OCI-LY7 (cell line): ENCODE measurements at regions not wholly inside any gene's neighbourhood (a gene's known extent, or its start where the extent isn't known, plus 50 kb on each side); places are given as distances from the start of the nearest gene placed in this dataset.

ENCODE experiments used
- BruUV-seq: library from RNA; stranded (reverse); fragments of 400-500 nt; replicated peaks from 2 replicates; lab custom pipeline; 2021; lab: Mats Ljungman, UMichigan
- CTCF ChIA-PET: fragments of 300-600 bp; sonication (Branson Sonifier 250); formaldehyde crosslinking; loops from one replicate; lab custom pipeline; 2022; ENCODE audit warnings: antibody characterized with exemption; ENCODE audit not compliant: unreplicated experiment; lab: Charles Lee
- POLR2A ChIA-PET: fragments of 300-600 bp; sonication (Branson Sonifier 250); formaldehyde crosslinking; loops from one replicate; lab custom pipeline; 2022; ENCODE audit warnings: antibody characterized with exemption; lab: Charles Lee
- DNase-seq: peaks from one replicate; pipeline ENCODE4 v3.0.0-alpha.2; 2015; ENCODE audit warnings: low spot score
- H2AFZ ChIP-seq: fragments of 200-600 bp; sonication (generic), shearing (Covaris generic); 2 replicates; pipeline ENCODE4 v1.6.1; 2014; ENCODE audit warnings: mild to moderate bottlenecking, antibody characterized with exemption, low read length, moderate library complexity
- H3K27ac ChIP-seq: fragments of 200-600 bp; sonication (generic); 2 replicates; pipeline ENCODE4 v1.5.1; 2014; ENCODE audit warnings: mixed run types, low read depth, mild to moderate bottlenecking, moderate library complexity, low read length, inconsistent platforms; ENCODE audit not compliant: poor library complexity, severe bottlenecking
- H3K36me3 ChIP-seq: fragments of 200-600 bp; sonication (generic); 2 replicates; pipeline ENCODE4 v1.6.1; 2014; ENCODE audit warnings: mild to moderate bottlenecking, antibody characterized with exemption, low read length, moderate library complexity, mixed read lengths; ENCODE audit not compliant: insufficient read depth
- H3K4me1 ChIP-seq: fragments of 200-600 bp; sonication (generic); 2 replicates; pipeline ENCODE4 v1.5.1; 2014; ENCODE audit warnings: mild to moderate bottlenecking, low read length; ENCODE audit not compliant: insufficient read depth, poor library complexity, severe bottlenecking
- H3K4me2 ChIP-seq: fragments of 200-600 bp; sonication (generic); 2 replicates; pipeline ENCODE4 v1.6.1; 2014; ENCODE audit warnings: mild to moderate bottlenecking, low read length
- H3K4me3 ChIP-seq: fragments of 200-600 bp; sonication (generic); 2 replicates; pipeline ENCODE4 v1.5.1; 2014; ENCODE audit warnings: mild to moderate bottlenecking, low read depth, low read length; ENCODE audit not compliant: poor library complexity, severe bottlenecking
- H3K79me2 ChIP-seq: fragments of 200-600 bp; sonication (generic); 2 replicates; pipeline ENCODE4 v1.6.1; 2016; ENCODE audit warnings: low read depth, mild to moderate bottlenecking, low read length, moderate library complexity, mixed read lengths; ENCODE audit not compliant: insufficient read depth
- H3K9me2 ChIP-seq: fragments of 200-600 bp; sonication (generic); 2 replicates; pipeline ENCODE4 v1.6.1; 2016; ENCODE audit warnings: mild to moderate bottlenecking, low read length, mixed read lengths; ENCODE audit not compliant: insufficient read depth
- H3K9me3 ChIP-seq: fragments of 200-600 bp; sonication (generic); 2 replicates; pipeline ENCODE4 v1.6.1; 2014; ENCODE audit warnings: mild to moderate bottlenecking, mixed run types, low read length, mixed read lengths
- H4K20me1 ChIP-seq: fragments of 200-600 bp; sonication (generic); 2 replicates; pipeline ENCODE4 v1.6.1; 2014; ENCODE audit warnings: mild to moderate bottlenecking, antibody characterized with exemption, low read length, moderate library complexity, mixed read lengths; ENCODE audit not compliant: insufficient read depth
- CTCF ChIP-seq: fragments of 200-600 bp; sonication (generic); conservative IDR thresholded peaks from 2 replicates; pipeline ENCODE4 v1.5.1; 2014; ENCODE audit warnings: mild to moderate bottlenecking, antibody characterized with exemption, low read length, moderate library complexity, mixed read lengths
- EZH2phosphoT487 ChIP-seq: fragments of 200-600 bp; sonication (generic); IDR thresholded peaks from 2 replicates; pipeline ENCODE4 v1.6.1; 2018; ENCODE audit warnings: low read depth, borderline replicate concordance, mild to moderate bottlenecking, mixed run types, antibody characterized with exemption, low read length, moderate library complexity, mixed read lengths
- intact Hi-C: fragments of 100-400 bp; cut with micrococcal nuclease; formaldehyde crosslinking; loops from one replicate; pipeline ENCODE4 v1.10.0; 2022; ENCODE audit not compliant: unreplicated experiment

- intact Hi-C loops: no loop called here
- H3K9me3 ChIP-seq: no peaks in the 10 kb centered on the region
- H3K4me1 ChIP-seq: no peaks in the 10 kb centered on the region
- no peaks in the 10 kb centered on the region for H3K36me3 ChIP-seq
- no peak for DNase-seq
- ChIA-PET CTCF (no interaction called here), POLR2A (no interaction called here)
- no TSS peak for BruUV-seq
- H3K4me3 ChIP-seq: no peak overlapping the region
- H3K27ac ChIP-seq: no peak overlapping the region
- H3K4me2 ChIP-seq: no peak overlapping the region
- no peaks in the 10 kb centered on the region for H3K9me2 ChIP-seq
- TF ChIP-seq CTCF: no peak
- TF ChIP-seq EZH2phosphoT487: no peak
- no peak overlapping the region for H2AFZ ChIP-seq
- H4K20me1 ChIP-seq: no peaks in the 10 kb centered on the region
- no peaks in the 10 kb centered on the region for H3K79me2 ChIP-seq
Observed at GRCh38 chr1:229885568-229886495, 181.2 kb upstream of the GALNT2 start.

DNA sequence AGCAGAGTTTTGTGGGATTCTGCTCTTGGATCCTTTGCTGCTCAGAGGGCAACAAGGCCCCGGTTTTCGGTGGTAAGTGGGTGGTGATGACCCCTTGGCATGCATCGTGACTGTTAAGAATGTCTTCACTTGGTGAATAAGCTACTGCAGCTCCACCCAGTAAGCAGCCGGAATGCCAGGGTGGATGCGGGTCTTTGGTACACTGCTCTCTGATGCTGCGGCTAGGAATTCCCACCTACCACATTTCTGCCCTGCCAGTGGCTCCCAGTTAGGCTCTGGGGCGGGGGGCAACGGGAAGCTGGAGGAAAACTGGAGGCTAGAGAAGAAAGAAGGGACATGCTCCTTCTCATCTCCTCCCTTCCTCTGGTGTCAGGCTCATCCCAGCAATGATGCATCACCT lies 180.4 kb upstream of the GALNT2 start:
- Histone ChIP-seq H3K4me3 (no peak overlapping the region), H2AFZ (no peak overlapping the region), H3K36me3 (no peaks in the 10 kb centered on the region), H3K9me3 (no peaks in the 10 kb centered on the region), H4K20me1 (no peaks in the 10 kb centered on the region), H3K9me2 (no peaks in the 10 kb centered on the region), H3K4me1 (no peaks in the 10 kb centered on the region), H3K4me2 (no peak overlapping the region), H3K79me2 (no peaks in the 10 kb centered on the region), H3K27ac (no peak overlapping the region)
- BruUV-seq: no TSS peak
- CTCF ChIA-PET: no interaction called here
- POLR2A ChIA-PET: no interaction called here
- intact Hi-C loops: no loop called here
- DNase-seq: no peak
- TF ChIP-seq EZH2phosphoT487 (no peak), CTCF (no peak)
